K562 (cell line): ENCODE measurements at regions not wholly inside any gene's neighbourhood (a gene's known extent, or its start where the extent isn't known, plus 50 kb on each side); places are given as distances from the start of the nearest gene placed in this dataset.
A peak's percentile ranks its signal among the peaks of the same experiment; 100 is the strongest.

ENCODE experiments used
- ATAC-seq: fragments of 200-7000 bp; cut with Tn5 transposase; 3 replicates; pipeline ENCODE4 v1.9.1; 2020; ENCODE audit warnings: moderate library complexity
- BruUV-seq: library from RNA; stranded (reverse); fragments of 400-500 nt; replicated peaks from 2 replicates; lab custom pipeline; 2021; lab: Mats Ljungman, UMichigan
- CTCF ChIA-PET: fragments of 300-600 bp; formaldehyde crosslinking; extraction: SDS; loops from one replicate; lab custom pipeline; 2021; ENCODE audit warnings: low intra/inter-chr PET ratio; lab: Yijun Ruan, JAX
- POLR2A ChIA-PET: fragments of 300-600, 350-650 bp; sonication (Branson Sonifier 250); formaldehyde crosslinking; extraction: SDS; loops from one replicate; lab custom pipeline; 2021; ENCODE audit warnings: antibody characterized with exemption, inconsistent platforms; lab: Yijun Ruan, JAX
- DNase-seq, 4 experiments: peaks; one replicate each; pipeline versions ENCODE4 v3.0.0 to v3.0.0-alpha.2; 2011 to 2018; ENCODE audit warnings: low spot score in 3 of 4, mixed read lengths in 3 of 4; ENCODE audit errors: extremely low read depth in 1 of 4
- FAIRE-seq: peaks from 2 replicates; lab custom pipeline; 2011; peaks lifted over from hg19 to GRCh38; lab: Jason Lieb, UNC
- H2AFZ ChIP-seq: 2 replicates; pipeline ENCODE4 v1.6.0; 2011; ENCODE audit warnings: low read depth, low read length, control low read depth, inconsistent platforms
- H3K27ac ChIP-seq: fragments of 200-600 bp; 3 replicates; pipeline ENCODE4 v1.8.0; 2011; ENCODE audit warnings: low read depth, mild to moderate bottlenecking, control low read depth, inconsistent platforms, low read length, moderate library complexity, mixed read lengths; ENCODE audit errors: extremely low read depth
- H3K27me3 ChIP-seq, 2 experiments: fragments of 300-600 bp in 1 of 2; 2 replicates in 1 of 2; 3 replicates in 1 of 2; pipeline versions ENCODE4 v1.6.0 to v1.8.0; 2011; ENCODE audit warnings: inconsistent platforms in 2 of 2, low read length in 2 of 2, mild to moderate bottlenecking in 1 of 2, mixed read lengths in 1 of 2, moderate library complexity in 1 of 2; ENCODE audit not compliant: control insufficient read depth in 2 of 2, insufficient read depth in 2 of 2
- H3K36me3 ChIP-seq: fragments of 300-600 bp; 3 replicates; pipeline ENCODE4 v1.8.0; 2011; ENCODE audit warnings: mild to moderate bottlenecking, low read length, inconsistent platforms; ENCODE audit not compliant: control insufficient read depth, insufficient read depth
- H3K4me1 ChIP-seq, 2 experiments: fragments of 200-600 bp in 1 of 2; replicated peaks in 1 of 2; 2 replicates in 1 of 2; 3 replicates in 1 of 2; pipeline versions ENCODE4 v1.5.1 to v1.8.0; 2011; ENCODE audit warnings: inconsistent platforms in 2 of 2, low read length in 2 of 2, mild to moderate bottlenecking in 1 of 2, mixed read lengths in 1 of 2, moderate library complexity in 1 of 2; ENCODE audit not compliant: control insufficient read depth in 2 of 2, insufficient read depth in 2 of 2
- H3K4me2 ChIP-seq: 2 replicates; pipeline ENCODE4 v1.6.1; 2011; ENCODE audit warnings: low read length, control low read depth, inconsistent platforms, mixed read lengths; ENCODE audit not compliant: insufficient read depth
- H3K4me3 ChIP-seq: fragments of 200-600 bp; sonication (generic), shearing (Covaris generic); 2 replicates; pipeline ENCODE4 v1.5.1; 2016; ENCODE audit warnings: control low read depth, inconsistent platforms
- H3K79me2 ChIP-seq: fragments of 200-600 bp; 3 replicates; pipeline ENCODE4 v1.8.0; 2011; ENCODE audit warnings: low read length, inconsistent platforms; ENCODE audit not compliant: control insufficient read depth, insufficient read depth
- H3K9ac ChIP-seq, 2 experiments: 2 replicates each; pipeline versions ENCODE4 v1.6.0 to v1.6.1; 2011; ENCODE audit warnings: low read depth in 2 of 2, low read length in 2 of 2, control low read depth in 1 of 2, inconsistent platforms in 1 of 2, mild to moderate bottlenecking in 1 of 2, mixed read lengths in 1 of 2; ENCODE audit not compliant: insufficient read depth in 1 of 2
- H3K9me1 ChIP-seq: one replicate; pipeline ENCODE4 v1.6.0; 2011; ENCODE audit warnings: inconsistent platforms, mild to moderate bottlenecking, low read length, moderate library complexity; ENCODE audit not compliant: control insufficient read depth, insufficient read depth
- H3K9me3 ChIP-seq: replicated peaks from 2 replicates; pipeline ENCODE4 v1.5.1; 2011; ENCODE audit warnings: low read depth, low read length, inconsistent platforms; ENCODE audit not compliant: control insufficient read depth, insufficient read depth
- H4K20me1 ChIP-seq: replicated peaks from 2 replicates; pipeline ENCODE4 v1.6.1; 2011; ENCODE audit warnings: low read length, inconsistent platforms, mixed read lengths; ENCODE audit not compliant: control insufficient read depth, insufficient read depth
- CC2D1A ChIP-seq: fragments of 450-650 bp; IDR thresholded peaks from 2 replicates; pipeline ENCODE4 v1.6.1; 2017; ENCODE audit warnings: mild to moderate bottlenecking
- CEBPB ChIP-seq: fragments of 450-650 bp; IDR thresholded peaks from 2 replicates; pipeline ENCODE4 v1.6.1; 2016; ENCODE audit warnings: missing genetic modification characterization, missing compliant biosample characterization
- CEBPG ChIP-seq, 3 experiments: fragments of 200-800 bp in 1 of 3; sonication (Bioruptor generic) in 1 of 3; sonication (generic) in 1 of 3; formaldehyde crosslinking in 1 of 3; IDR thresholded peaks in 2 of 3; conservative IDR thresholded peaks in 1 of 3; 2 replicates each; pipeline versions ENCODE4 v1.6.1 to v1.8.0; 2016 to 2022; ENCODE audit warnings: missing compliant biosample characterization in 2 of 3, missing genetic modification characterization in 2 of 3, mild to moderate bottlenecking in 1 of 3, missing genetic modification reagents in 1 of 3
- GATA2 ChIP-seq: sonication (generic); formaldehyde crosslinking; IDR thresholded peaks from 2 replicates; pipeline ENCODE4 v1.4.0; 2020; ENCODE audit warnings: mild to moderate bottlenecking, missing genetic modification reagents
- HSF4 ChIP-seq: fragments of 250-450 bp; sonication (Bioruptor Pico); IDR thresholded peaks from 2 replicates; pipeline ENCODE4 v2.1.2; 2022; ENCODE audit warnings: mild to moderate bottlenecking, moderate library complexity, borderline replicate concordance
- KLF16 ChIP-seq: IDR thresholded peaks from 2 replicates; pipeline ENCODE4 v1.6.1; 2016; ENCODE audit warnings: antibody characterized with exemption
- MEF2A ChIP-seq: IDR thresholded peaks from 2 replicates; pipeline ENCODE4 v1.6.1; 2011; ENCODE audit warnings: low read depth, mild to moderate bottlenecking, low read length, moderate library complexity; ENCODE audit not compliant: control insufficient read depth
- NCOA6 ChIP-seq: fragments of 450-650 bp; IDR thresholded peaks from 2 replicates; pipeline ENCODE4 v1.6.1; 2017; ENCODE audit warnings: mild to moderate bottlenecking
- NCOR1 ChIP-seq: fragments of 450-650 bp; IDR thresholded peaks from 2 replicates; pipeline ENCODE4 v1.6.1; 2016; ENCODE audit warnings: mild to moderate bottlenecking, moderate library complexity
- PHB ChIP-seq: fragments of 250-450 bp; sonication (Bioruptor Pico); IDR thresholded peaks from 2 replicates; pipeline ENCODE4 v1.5.0; 2021
- RBBP5 ChIP-seq: fragments of 200-600 bp; sonication (generic); IDR thresholded peaks from 2 replicates; pipeline ENCODE4 v1.6.1; 2012; ENCODE audit warnings: borderline replicate concordance, mild to moderate bottlenecking, low read length, control low read depth, inconsistent platforms; ENCODE audit not compliant: insufficient read depth, poor library complexity, severe bottlenecking
- SNIP1 ChIP-seq: fragments of 450-650 bp; IDR thresholded peaks from 2 replicates; pipeline ENCODE4 v1.7.1; 2017; ENCODE audit warnings: low read depth, mild to moderate bottlenecking
- SRSF7 ChIP-seq: fragments of 200-400 bp; formaldehyde crosslinking; optimal IDR thresholded peaks from 2 replicates; pipeline ENCODE3; 2017; ENCODE audit warnings: mild to moderate bottlenecking, low read depth, low read length
- TGIF2 ChIP-seq: sonication (generic); formaldehyde crosslinking; IDR thresholded peaks from 2 replicates; pipeline ENCODE4 v1.8.1; 2022; ENCODE audit warnings: mild to moderate bottlenecking, missing genetic modification reagents, moderate library complexity
- ZKSCAN1 ChIP-seq: fragments of 150-350 bp; IDR thresholded peaks from 2 replicates; pipeline ENCODE4 v1.6.1; 2016; ENCODE audit warnings: low read depth, low read length
- ZNF174 ChIP-seq: fragments of 250-450 bp; sonication (Bioruptor Pico); IDR thresholded peaks from 2 replicates; pipeline ENCODE4 v1.4.0; 2020; ENCODE audit warnings: mild to moderate bottlenecking
- ZNF347 ChIP-seq: fragments of 450-650 bp; formaldehyde crosslinking; IDR thresholded peaks from 2 replicates; pipeline ENCODE4 v1.4.0; 2020; ENCODE audit warnings: low read depth, mild to moderate bottlenecking, moderate library complexity
- WGBS: fragments of 100-300 bp; shearing (Covaris generic); methylation state at CpG from one replicate; pipeline ENCODE4 v1.1.6; 2016; ENCODE audit warnings: low coverage, mixed read lengths; ENCODE audit not compliant: insufficient coverage; ENCODE audit errors: missing lambda C conversion rate; 5-methylcytosine and 5-hydroxymethylcytosine counted together
- in situ Hi-C: fragments of 300-500 bp; cut with MboI; formaldehyde crosslinking; loops from 4 replicates; pipeline ENCODE4 v1.15.0; 2018; ENCODE audit warnings: inconsistent platforms, mixed read lengths
- intact Hi-C: fragments of 100-400 bp; cut with micrococcal nuclease; formaldehyde crosslinking; loops from 2 replicates; pipeline ENCODE4 v1.14.2; 2022
- TF ChIP-seq, protein P1 (sequence below): fragments of 250-450 bp; sonication (Bioruptor Pico); IDR thresholded peaks from 2 replicates; pipeline ENCODE4 v1.5.0; 2020; ENCODE audit warnings: mild to moderate bottlenecking

DNA sequence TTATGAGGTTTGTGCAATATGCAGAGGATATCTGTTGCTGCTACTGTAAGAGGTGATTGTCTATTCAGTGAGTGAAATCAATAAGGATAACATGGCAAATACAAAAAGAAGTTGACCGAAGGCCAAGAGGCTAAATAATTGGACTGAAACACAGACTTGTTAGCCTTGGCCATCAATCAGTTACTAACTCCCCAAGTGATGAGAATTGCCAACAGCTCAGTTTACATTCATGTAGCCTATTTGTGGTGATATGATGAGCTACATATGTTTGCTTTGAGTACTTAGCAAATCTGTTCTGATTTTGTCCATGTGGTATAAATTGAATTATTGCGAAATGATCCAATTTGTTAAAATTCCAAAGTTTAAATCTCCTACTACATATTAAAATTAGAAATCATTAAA lies 68.6 kb upstream of the VAV3 start:
- Histone ChIP-seq H3K4me3 (no peak overlapping the region), H3K27me3 (peaks cover 3 to 14% of the 10 kb centered on the region in 2 experiments; a peak in 3 of 5 replicates), H3K9me3 (no peaks in the 10 kb centered on the region), H2AFZ (no peak overlapping the region), H3K4me2 (no peak overlapping the region), H3K9me1 (no peaks in the 10 kb centered on the region), H3K9ac (no peak overlapping the region), H3K36me3 (no peaks in the 10 kb centered on the region), H3K27ac (no peak overlapping the region), H3K79me2 (no peaks in the 10 kb centered on the region), H3K4me1 (no peaks in the 10 kb centered on the region), H4K20me1 (no peaks in the 10 kb centered on the region)
- POLR2A ChIA-PET = interaction anchor here (1.0 to 1.3 kb wide), 4 partner anchors 12 to 561 kb away, joined by 3 read pairs; no protein-coding TSS in a partner anchor
- TF ChIP-seq CEBPB (tag) (peak; percentile 75), CEBPG (CRISPR knock-in tag; IDR thresholded peaks at IDR 0.05) (no peak), CEBPG (tag; conservative IDR thresholded peaks at IDR 0.05 in 1 of 2, IDR thresholded peaks at IDR 0.05 in 1 of 2) (peak; percentile 23 to 72; a peak in 2 of 4 replicates), SRSF7 (no peak)
- no TSS peak for BruUV-seq
- in situ Hi-C loops (no loop called here), intact Hi-C loops (no loop called here)
- ATAC-seq (no peak), FAIRE-seq (no peak), DNase-seq (no peak)
- CTCF ChIA-PET = no interaction called here
- WGBS = 0% methylated on average over 2 of the region's 2 CpGs

DNA sequence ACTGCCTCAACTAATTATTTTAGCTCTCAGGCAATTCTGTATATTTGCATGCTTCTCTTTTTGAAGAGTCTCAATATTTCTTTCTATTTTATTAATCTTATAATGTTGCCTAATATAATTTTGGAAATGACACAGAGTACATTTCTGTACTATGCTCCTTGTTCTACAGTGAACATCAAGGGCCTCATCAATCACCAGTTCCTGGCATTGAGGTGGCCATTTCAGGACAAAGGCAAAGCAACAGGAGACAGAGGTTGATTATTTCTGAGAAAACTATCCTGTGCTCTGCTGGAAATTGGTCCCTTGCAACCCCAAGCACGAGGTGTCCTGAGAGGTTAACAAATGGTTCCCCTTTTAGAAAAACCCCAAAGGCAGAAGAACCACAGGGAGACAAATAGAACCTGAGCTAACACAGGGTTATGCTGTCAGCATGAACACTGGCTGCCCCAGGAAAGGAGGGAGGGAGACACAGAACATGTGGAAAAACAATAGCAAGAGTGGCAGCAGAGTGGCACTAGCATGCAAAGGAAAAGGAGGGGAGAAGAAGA lies 63.9 kb upstream of the VAV3 start:
- Histone ChIP-seq H3K27me3 (peaks cover 3 to 9% of the 10 kb centered on the region in 2 experiments; a peak in 4 of 5 replicates), H3K27ac (no peak overlapping the region), H4K20me1 (no peaks in the 10 kb centered on the region), H3K79me2 (no peaks in the 10 kb centered on the region), H3K36me3 (no peaks in the 10 kb centered on the region), H2AFZ (no peak overlapping the region), H3K9me1 (no peaks in the 10 kb centered on the region), H3K9me3 (no peaks in the 10 kb centered on the region), H3K9ac (no peak overlapping the region), H3K4me2 (no peak overlapping the region), H3K4me3 (no peak overlapping the region), H3K4me1 (no peaks in the 10 kb centered on the region)
- intact Hi-C loops = no loop called here
- ChIA-PET POLR2A (no interaction called here), CTCF (no interaction called here)
- no peak for DNase-seq
- no peak for FAIRE-seq
- in situ Hi-C loops = no loop called here
- no peak for ATAC-seq
- BruUV-seq = no TSS peak
- WGBS = 0% methylated on average over 1 of the region's 1 CpG
- TF ChIP-seq HSF4 (CRISPR knock-in tag) (no peak), PHB (no peak), ZNF347 (CRISPR knock-in tag) (no peak), GATA2 (CRISPR knock-in tag) (no peak), KLF16 (no peak), CC2D1A (no peak), RBBP5 (no peak), MEF2A (no peak), ZNF174 (CRISPR knock-in tag) (no peak), NCOA6 (no peak), NCOR1 (no peak), SNIP1 (no peak), ZKSCAN1 (no peak), TGIF2 (no peak)
- TF ChIP-seq, protein P1, sequence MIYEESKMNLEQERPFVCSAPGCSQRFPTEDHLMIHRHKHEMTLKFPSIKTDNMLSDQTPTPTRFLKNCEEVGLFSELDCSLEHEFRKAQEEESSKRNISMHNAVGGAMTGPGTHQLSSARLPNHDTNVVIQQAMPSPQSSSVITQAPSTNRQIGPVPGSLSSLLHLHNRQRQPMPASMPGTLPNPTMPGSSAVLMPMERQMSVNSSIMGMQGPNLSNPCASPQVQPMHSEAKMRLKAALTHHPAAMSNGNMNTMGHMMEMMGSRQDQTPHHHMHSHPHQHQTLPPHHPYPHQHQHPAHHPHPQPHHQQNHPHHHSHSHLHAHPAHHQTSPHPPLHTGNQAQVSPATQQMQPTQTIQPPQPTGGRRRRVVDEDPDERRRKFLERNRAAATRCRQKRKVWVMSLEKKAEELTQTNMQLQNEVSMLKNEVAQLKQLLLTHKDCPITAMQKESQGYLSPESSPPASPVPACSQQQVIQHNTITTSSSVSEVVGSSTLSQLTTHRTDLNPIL = no peak
